IMR-90 (cell line): ENCODE measurements at regions not wholly inside any gene's neighbourhood (a gene's known extent, or its start where the extent isn't known, plus 50 kb on each side); places are given as distances from the start of the nearest gene placed in this dataset.

Source experiments
- ATAC-seq: fragments of 200-7000 bp; cut with Tn5 transposase; 2 replicates; pipeline ENCODE4 v1.9.1; 2020; ENCODE audit warnings: low read depth, mild to moderate bottlenecking, moderate library complexity
- BruUV-seq: library from RNA; stranded (reverse); fragments of 400-500 nt; replicated peaks from 2 replicates; lab custom pipeline; 2021; lab: Mats Ljungman, UMichigan
- CTCF ChIA-PET: fragments of 300-600 bp; formaldehyde crosslinking; extraction: SDS; loops from one replicate; lab custom pipeline; 2021; ENCODE audit warnings: antibody characterized with exemption; lab: Yijun Ruan, JAX
- POLR2A ChIA-PET: fragments of 300-600 bp; sonication (Branson Sonifier 250); formaldehyde crosslinking; loops from one replicate; lab custom pipeline; 2022; ENCODE audit warnings: antibody characterized with exemption; ENCODE audit not compliant: unreplicated experiment; lab: Charles Lee
- DNase-seq: peaks from one replicate; pipeline ENCODE4 v3.0.0; 2013
- H2AFZ ChIP-seq: replicated peaks from 2 replicates; pipeline ENCODE3; 2013; ENCODE audit warnings: low read length, mild to moderate bottlenecking; ENCODE audit not compliant: poor library complexity
- H2AK5ac ChIP-seq: 2 replicates; pipeline ENCODE4 v1.6.1; 2013; ENCODE audit warnings: low read depth, low read length, inconsistent platforms
- H2AK9ac ChIP-seq: replicated peaks from 2 replicates; pipeline ENCODE3; 2013; ENCODE audit warnings: mild to moderate bottlenecking, low read depth, low read length, moderate library complexity; ENCODE audit not compliant: poor library complexity
- H2BK120ac ChIP-seq: 2 replicates; pipeline ENCODE4 v1.6.1; 2013; ENCODE audit warnings: low read depth, low read length, inconsistent platforms
- H2BK15ac ChIP-seq: 3 replicates; pipeline ENCODE4 v1.6.1; 2013; ENCODE audit warnings: low read depth, low read length, inconsistent platforms
- H2BK20ac ChIP-seq: 2 replicates; pipeline ENCODE4 v1.6.1; 2013; ENCODE audit warnings: low read depth, mild to moderate bottlenecking, inconsistent platforms, low read length, moderate library complexity
- H2BK5ac ChIP-seq: 2 replicates; pipeline ENCODE4 v1.6.1; 2013; ENCODE audit warnings: mild to moderate bottlenecking, low read depth, low read length, inconsistent platforms; ENCODE audit not compliant: poor library complexity, severe bottlenecking
- H3K14ac ChIP-seq: replicated peaks from 2 replicates; pipeline ENCODE4 v1.6.1; 2013; ENCODE audit warnings: low read depth, low read length, inconsistent platforms
- H3K18ac ChIP-seq: 2 replicates; pipeline ENCODE4 v1.6.1; 2013; ENCODE audit warnings: low read depth, low read length, control low read depth
- H3K23ac ChIP-seq: 2 replicates; pipeline ENCODE4 v1.6.1; 2013; ENCODE audit warnings: low read depth, low read length, inconsistent platforms
- H3K27ac ChIP-seq: 2 replicates; pipeline ENCODE4 v1.5.1; 2013; ENCODE audit warnings: mild to moderate bottlenecking, control low read depth, low read length; ENCODE audit not compliant: insufficient read depth
- H3K27me3 ChIP-seq: 2 replicates; pipeline ENCODE4 v1.6.1; 2013; ENCODE audit warnings: low read length; ENCODE audit not compliant: control insufficient read depth, insufficient read depth
- H3K36me3 ChIP-seq: 2 replicates; pipeline ENCODE4 v1.6.1; 2013; ENCODE audit warnings: low read length, mixed read lengths; ENCODE audit not compliant: control insufficient read depth, insufficient read depth
- H3K4ac ChIP-seq: 2 replicates; pipeline ENCODE4 v1.6.1; 2013; ENCODE audit warnings: low read depth, low read length, inconsistent platforms
- H3K4me1 ChIP-seq: 2 replicates; pipeline ENCODE4 v1.6.1; 2013; ENCODE audit warnings: low read length, mixed read lengths; ENCODE audit not compliant: control insufficient read depth, insufficient read depth
- H3K4me2 ChIP-seq: 2 replicates; pipeline ENCODE4 v1.6.1; 2013; ENCODE audit warnings: low read depth, mild to moderate bottlenecking, control low read depth, low read length, moderate library complexity
- H3K4me3 ChIP-seq: 2 replicates; pipeline ENCODE4 v1.5.1; 2013; ENCODE audit warnings: low read depth, mild to moderate bottlenecking, control low read depth, low read length, moderate library complexity; ENCODE audit not compliant: insufficient read depth
- H3K56ac ChIP-seq: 2 replicates; pipeline ENCODE4 v1.6.1; 2013; ENCODE audit warnings: low read length, inconsistent platforms; ENCODE audit not compliant: insufficient read depth; ENCODE audit errors: extremely low read depth
- H3K79me1 ChIP-seq, 2 experiments: 2 replicates each; pipeline ENCODE4 v1.6.1; 2013; ENCODE audit warnings: low read length in 2 of 2, inconsistent platforms in 1 of 2, low read depth in 1 of 2
- H3K9ac ChIP-seq: 2 replicates; pipeline ENCODE4 v1.6.1; 2013; ENCODE audit warnings: low read depth, low read length, control low read depth
- H3K9me1 ChIP-seq: 2 replicates; pipeline ENCODE4 v1.6.1; 2013; ENCODE audit warnings: low read length, inconsistent platforms; ENCODE audit not compliant: insufficient read depth
- H3K9me3 ChIP-seq: 2 replicates; pipeline ENCODE4 v1.6.1; 2013; ENCODE audit warnings: low read length; ENCODE audit not compliant: control insufficient read depth, insufficient read depth
- H4K20me1 ChIP-seq: 2 replicates; pipeline ENCODE4 v1.6.1; 2013; ENCODE audit warnings: low read length, inconsistent platforms; ENCODE audit not compliant: insufficient read depth
- H4K5ac ChIP-seq: 2 replicates; pipeline ENCODE4 v1.6.1; 2013; ENCODE audit warnings: mild to moderate bottlenecking, low read depth, low read length, control low read depth
- H4K8ac ChIP-seq, 2 experiments: 2 replicates each; pipeline ENCODE4 v1.6.1; 2013; ENCODE audit warnings: low read depth in 2 of 2, low read length in 2 of 2, control low read depth in 1 of 2, inconsistent platforms in 1 of 2
- H4K91ac ChIP-seq: 2 replicates; pipeline ENCODE4 v1.6.1; 2013; ENCODE audit warnings: low read depth, low read length, inconsistent platforms; ENCODE audit not compliant: insufficient read depth
- FOS ChIP-seq: fragments of 150-350 bp; IDR thresholded peaks from 2 replicates; pipeline ENCODE4 v1.6.1; 2016; ENCODE audit warnings: low read depth, low read length
- MAFK ChIP-seq: IDR thresholded peaks from 2 replicates; pipeline ENCODE4 v1.6.1; 2012; ENCODE audit warnings: low read depth, low read length, improper control_type of control experiment
- MAZ ChIP-seq: IDR thresholded peaks from 2 replicates; pipeline ENCODE4 v1.6.1; 2012; ENCODE audit warnings: low read depth, mild to moderate bottlenecking, low read length, improper control_type of control experiment, moderate library complexity, borderline replicate concordance
- POLR2A ChIP-seq: IDR thresholded peaks from 2 replicates; pipeline ENCODE4 v1.6.1; 2012; ENCODE audit warnings: mild to moderate bottlenecking, low read depth, low read length
- SMC3 ChIP-seq: fragments of 150-350 bp; IDR thresholded peaks from 2 replicates; pipeline ENCODE4 v1.6.1; 2016; ENCODE audit warnings: low read depth, mild to moderate bottlenecking, antibody characterized with exemption, low read length, moderate library complexity
- WGBS, 2 experiments: methylation state at CpG; one replicate each; pipeline versions ENCODE4 v1.1.5 to v1.1.7; 2013; ENCODE audit warnings: missing lambda C conversion rate in 2 of 2; ENCODE audit not compliant: insufficient read length in 1 of 2; ENCODE audit errors: extremely low coverage in 2 of 2; 5-methylcytosine and 5-hydroxymethylcytosine counted together
- dilution Hi-C: fragments of 300-500 bp; cut with HindIII; formaldehyde crosslinking; loops from one replicate; pipeline ENCODE4 v1.14.3; 2018; ENCODE audit warnings: low sequenced_read_pairs; ENCODE audit not compliant: unreplicated experiment
- in situ Hi-C: fragments of 300-500 bp; cut with MboI; formaldehyde crosslinking; loops from 3 replicates; pipeline ENCODE4 v1.14.3; 2019; ENCODE audit warnings: low sequenced_read_pairs, inconsistent platforms, mixed read lengths
- intact Hi-C: fragments of 100-400 bp; cut with micrococcal nuclease; formaldehyde crosslinking; loops from 2 replicates; pipeline ENCODE4 v1.10.0; 2022

DNA sequence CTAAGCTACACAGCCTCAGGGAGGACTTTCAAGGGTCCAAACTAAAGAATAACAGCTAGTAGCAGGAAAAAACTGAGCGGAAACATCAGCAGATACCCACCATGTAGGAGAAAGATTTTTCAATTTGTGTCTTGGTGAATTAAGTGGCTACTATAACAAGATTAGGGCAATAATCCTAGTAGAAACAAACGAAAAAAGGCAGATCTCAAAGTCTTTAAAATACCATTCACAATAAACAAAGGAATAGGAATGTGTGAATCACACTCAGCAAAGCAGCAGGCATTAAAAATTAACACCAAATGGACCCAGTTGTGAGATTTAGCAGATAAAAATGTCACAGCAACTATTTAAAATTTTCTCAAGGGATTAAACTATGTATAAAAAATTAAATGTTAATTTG lies 761.2 kb downstream of the TENT5A start:
- Histone ChIP-seq H2AFZ (no peak overlapping the region), H3K18ac (no peak overlapping the region), H3K79me1 (no peaks in the 10 kb centered on the region), H3K4ac (no peak overlapping the region), H2AK9ac (no peak overlapping the region), H2BK120ac (no peak overlapping the region), H3K4me2 (no peak overlapping the region), H3K27ac (no peak overlapping the region), H4K5ac (no peak overlapping the region), H3K36me3 (no peaks in the 10 kb centered on the region), H2BK20ac (no peak overlapping the region), H2BK5ac (no peak overlapping the region), H3K9me1 (no peaks in the 10 kb centered on the region), H3K56ac (no peak overlapping the region), H4K20me1 (no peaks in the 10 kb centered on the region), H3K4me1 (no peaks in the 10 kb centered on the region), H3K9ac (no peak overlapping the region), H3K14ac (no peak overlapping the region), H3K9me3 (no peaks in the 10 kb centered on the region), H4K91ac (no peak overlapping the region), H3K23ac (no peak overlapping the region), H3K27me3 (no peaks in the 10 kb centered on the region), H3K4me3 (no peak overlapping the region), H4K8ac (no peak overlapping the region), H2AK5ac (no peak overlapping the region), H2BK15ac (no peak overlapping the region)
- TF ChIP-seq SMC3 (no peak), MAFK (no peak), MAZ (no peak), POLR2A (no peak), FOS (no peak)
- ATAC-seq = no peak
- no TSS peak for BruUV-seq
- no CpG with 5 or more reads among the region's 2 CpGs for WGBS, 2 experiments
- dilution Hi-C loops (no loop called here), intact Hi-C loops (no loop called here), in situ Hi-C loops (no loop called here)
- ChIA-PET CTCF (interaction anchor here (0.7 kb wide), 1 partner anchor 35 kb away, joined by 3 read pairs; no protein-coding TSS in a partner anchor), POLR2A (no interaction called here)
- DNase-seq = no peak
